LNCaP clone FGC (cell line): ENCODE measurements at regions not wholly inside any gene's neighbourhood (a gene's known extent, or its start where the extent isn't known, plus 50 kb on each side); places are given as distances from the start of the nearest gene placed in this dataset.
A peak's percentile ranks its signal among the peaks of the same experiment; 100 is the strongest.

ENCODE experiments used
- DNase-seq: peaks from one replicate; pipeline ENCODE4 v3.0.0-alpha.2; 2011; ENCODE audit warnings: low read depth
- H3K4me3 ChIP-seq: 2 replicates; pipeline ENCODE4 v1.5.1; 2011; ENCODE audit warnings: mild to moderate bottlenecking, low read depth, low read length, control low read depth
- TF ChIP-seq, protein P1 (sequence below): IDR thresholded peaks from 2 replicates; pipeline ENCODE4 v1.5.1; 2012; ENCODE audit warnings: mild to moderate bottlenecking; ENCODE audit not compliant: control insufficient read depth, insufficient read depth; ENCODE audit errors: extremely low read depth

DNA sequence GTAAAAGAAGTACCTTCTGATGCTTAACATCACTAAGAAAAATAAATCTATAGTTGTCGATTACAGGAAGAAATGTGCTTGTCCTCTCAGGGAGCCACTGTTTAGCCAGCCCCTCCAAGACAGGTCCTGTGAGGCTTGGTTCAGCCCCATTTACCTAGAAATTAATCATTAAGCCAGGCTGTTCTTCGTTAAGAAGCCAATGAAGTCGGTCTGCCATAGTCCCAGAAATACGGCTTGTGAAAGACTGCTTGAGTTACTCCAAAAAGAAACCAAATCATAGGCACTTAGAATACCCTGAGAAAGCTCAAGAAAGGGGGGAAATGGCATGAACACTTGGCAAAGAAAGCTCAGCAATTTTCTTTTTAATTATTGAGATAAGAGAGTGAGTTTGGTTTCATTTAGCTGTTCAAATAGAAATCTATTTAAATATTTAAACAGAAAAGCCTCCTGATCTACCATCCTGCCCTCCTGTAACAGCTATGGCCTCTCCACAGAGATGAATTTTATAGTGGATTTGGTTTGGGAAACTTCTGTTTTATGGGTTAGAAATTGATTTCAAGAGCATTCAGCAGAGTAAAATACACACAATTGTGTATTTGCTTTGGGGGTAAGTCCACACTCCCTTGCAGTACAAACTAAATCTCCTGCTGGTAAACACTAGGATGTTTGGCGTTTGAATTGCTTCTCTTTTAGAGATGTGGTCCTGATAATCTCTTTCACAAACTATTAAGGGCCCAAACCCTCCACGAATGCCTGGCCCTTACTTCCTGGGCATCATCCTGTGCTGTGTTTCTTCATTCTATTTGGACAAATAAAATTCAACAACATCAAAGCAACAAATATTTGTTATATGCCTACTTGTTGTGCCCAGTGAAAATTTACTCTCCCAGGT lies 234.4 kb downstream of the SEC23A start:
- TF ChIP-seq, protein P1, sequence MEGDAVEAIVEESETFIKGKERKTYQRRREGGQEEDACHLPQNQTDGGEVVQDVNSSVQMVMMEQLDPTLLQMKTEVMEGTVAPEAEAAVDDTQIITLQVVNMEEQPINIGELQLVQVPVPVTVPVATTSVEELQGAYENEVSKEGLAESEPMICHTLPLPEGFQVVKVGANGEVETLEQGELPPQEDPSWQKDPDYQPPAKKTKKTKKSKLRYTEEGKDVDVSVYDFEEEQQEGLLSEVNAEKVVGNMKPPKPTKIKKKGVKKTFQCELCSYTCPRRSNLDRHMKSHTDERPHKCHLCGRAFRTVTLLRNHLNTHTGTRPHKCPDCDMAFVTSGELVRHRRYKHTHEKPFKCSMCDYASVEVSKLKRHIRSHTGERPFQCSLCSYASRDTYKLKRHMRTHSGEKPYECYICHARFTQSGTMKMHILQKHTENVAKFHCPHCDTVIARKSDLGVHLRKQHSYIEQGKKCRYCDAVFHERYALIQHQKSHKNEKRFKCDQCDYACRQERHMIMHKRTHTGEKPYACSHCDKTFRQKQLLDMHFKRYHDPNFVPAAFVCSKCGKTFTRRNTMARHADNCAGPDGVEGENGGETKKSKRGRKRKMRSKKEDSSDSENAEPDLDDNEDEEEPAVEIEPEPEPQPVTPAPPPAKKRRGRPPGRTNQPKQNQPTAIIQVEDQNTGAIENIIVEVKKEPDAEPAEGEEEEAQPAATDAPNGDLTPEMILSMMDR, result no peak
- H3K4me3 ChIP-seq, result peak overlapping the region; percentile 33; the same call in 1 of the 2 replicates
- DNase-seq, result peak; percentile 67

DNA sequence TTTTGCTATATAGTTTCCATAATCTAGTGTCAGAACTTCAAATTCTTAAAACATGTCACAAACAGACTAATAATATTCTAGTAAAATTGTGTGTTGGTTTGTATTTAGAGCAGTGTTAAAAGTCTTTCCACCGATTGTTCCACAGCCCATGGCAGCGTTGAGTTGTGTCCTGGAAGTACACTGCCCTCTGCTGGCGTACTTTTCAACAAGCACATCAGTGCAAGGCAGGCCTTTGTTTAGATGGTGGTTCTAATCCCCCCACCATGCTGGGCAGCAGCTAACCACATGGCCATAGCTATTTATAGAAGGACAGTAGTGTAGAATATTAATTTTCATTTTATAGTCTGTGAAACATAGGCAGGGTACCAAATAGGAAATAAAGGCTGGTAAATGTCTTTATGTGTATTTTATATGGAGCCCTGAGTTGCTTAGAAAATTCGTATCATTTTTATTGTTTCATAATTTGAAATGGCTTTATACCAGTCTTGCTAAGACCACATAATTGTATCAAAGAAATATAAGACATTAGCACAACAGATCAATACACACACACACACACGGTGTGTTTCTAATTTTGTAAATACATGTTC lies 235.4 kb downstream of the SEC23A start:
- H3K4me3 ChIP-seq, result no peak overlapping the region
- DNase-seq, result peak; percentile 76
- TF ChIP-seq, protein P1, result peak; percentile 95

DNA sequence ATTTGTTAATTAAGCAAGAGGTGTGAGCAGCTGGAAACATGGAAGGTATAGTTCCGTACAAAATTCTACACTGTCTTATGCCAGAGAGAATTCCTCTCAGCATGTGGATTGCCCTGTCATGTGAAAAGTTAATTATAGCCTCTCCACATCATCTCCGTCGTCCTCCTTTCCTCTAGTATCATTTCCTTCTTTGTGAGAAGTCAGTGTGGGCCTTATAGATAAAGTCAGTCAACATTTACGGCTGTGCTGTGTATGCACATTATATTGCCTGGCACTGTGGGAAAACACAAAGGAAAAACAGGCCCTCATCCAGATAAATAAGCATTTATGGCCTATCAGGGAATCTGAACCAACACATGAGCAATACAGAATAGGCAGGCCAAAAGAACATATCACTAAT lies 236.6 kb downstream of the SEC23A start:
- DNase-seq, result no peak
- H3K4me3 ChIP-seq, result no peak overlapping the region
- TF ChIP-seq, protein P1, result no peak

DNA sequence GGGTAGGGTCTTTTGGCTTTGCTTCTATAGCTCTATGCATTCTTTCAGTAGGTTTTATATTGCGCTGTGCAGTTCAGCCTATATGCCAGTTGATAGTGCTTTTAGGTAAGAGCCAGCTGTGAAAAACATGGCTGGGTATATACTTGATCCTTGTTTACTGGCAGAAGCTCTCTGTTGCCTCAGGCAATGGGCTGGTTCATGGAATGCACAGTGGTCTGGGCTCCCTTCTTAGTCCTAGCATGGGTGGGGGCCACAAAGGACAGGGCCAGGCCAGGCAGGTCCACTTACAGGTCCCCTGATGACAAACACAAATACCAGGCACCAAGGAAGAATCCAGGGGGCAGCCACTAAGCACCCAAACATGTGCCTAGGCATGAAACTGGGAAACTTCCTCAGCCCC lies 240.7 kb downstream of the SEC23A start:
- TF ChIP-seq, protein P1, result no peak
- H3K4me3 ChIP-seq, result no peak overlapping the region
- DNase-seq, result no peak

DNA sequence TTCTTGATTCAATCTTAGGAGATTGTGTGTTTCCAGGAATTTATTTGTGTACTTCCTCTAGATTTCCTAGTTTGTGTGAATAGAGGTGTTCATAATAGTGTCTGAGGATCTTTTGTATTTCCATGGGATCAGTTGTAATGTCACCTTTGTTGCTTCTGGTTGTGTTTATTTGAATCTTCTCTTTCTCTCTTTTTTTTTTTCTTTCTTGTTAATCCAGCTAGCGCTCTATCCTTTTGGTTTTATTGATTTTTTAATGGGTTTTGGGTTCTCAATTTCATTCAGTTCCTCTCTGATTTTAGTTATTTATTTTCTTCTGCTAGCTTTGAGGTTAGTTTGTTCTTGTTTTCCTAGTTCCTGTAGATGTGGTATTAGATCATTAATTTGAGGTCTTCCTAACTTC lies 242.5 kb downstream of the SEC23A start:
- no peak overlapping the region for H3K4me3 ChIP-seq
- TF ChIP-seq, protein P1, result no peak
- DNase-seq, result no peak

DNA sequence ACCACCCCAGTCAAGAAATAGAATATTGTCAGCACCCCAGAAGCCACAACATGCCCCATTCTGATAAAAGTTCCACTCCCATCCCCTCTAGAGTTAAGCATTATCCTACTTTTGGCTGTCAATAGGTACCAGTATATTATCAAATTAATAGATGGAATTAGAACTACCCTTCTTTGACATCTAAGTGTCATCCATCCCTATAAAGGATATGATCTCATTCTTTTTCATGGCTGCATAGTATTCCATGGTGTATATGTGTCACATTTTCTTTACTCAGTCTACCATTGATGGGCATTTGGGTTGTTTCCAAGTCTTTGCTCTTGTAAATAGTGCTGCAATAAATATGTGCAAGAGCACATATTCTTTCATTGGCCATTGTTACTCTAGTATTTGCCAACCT lies 246.2 kb downstream of the SEC23A start:
- no peak overlapping the region for H3K4me3 ChIP-seq
- TF ChIP-seq, protein P1, result no peak
- no peak for DNase-seq
